ENCODE measurements at regions not wholly inside any gene's neighbourhood (a gene's known extent, or its start where the extent isn't known, plus 50 kb on each side); places are given as distances from the start of the nearest gene placed in this dataset.
"Not testable (repeated sequence)": the region's sequence is repeated elsewhere in the genome, so short reads cannot be mapped to it uniquely, and the experiment has no call there.

DNA sequence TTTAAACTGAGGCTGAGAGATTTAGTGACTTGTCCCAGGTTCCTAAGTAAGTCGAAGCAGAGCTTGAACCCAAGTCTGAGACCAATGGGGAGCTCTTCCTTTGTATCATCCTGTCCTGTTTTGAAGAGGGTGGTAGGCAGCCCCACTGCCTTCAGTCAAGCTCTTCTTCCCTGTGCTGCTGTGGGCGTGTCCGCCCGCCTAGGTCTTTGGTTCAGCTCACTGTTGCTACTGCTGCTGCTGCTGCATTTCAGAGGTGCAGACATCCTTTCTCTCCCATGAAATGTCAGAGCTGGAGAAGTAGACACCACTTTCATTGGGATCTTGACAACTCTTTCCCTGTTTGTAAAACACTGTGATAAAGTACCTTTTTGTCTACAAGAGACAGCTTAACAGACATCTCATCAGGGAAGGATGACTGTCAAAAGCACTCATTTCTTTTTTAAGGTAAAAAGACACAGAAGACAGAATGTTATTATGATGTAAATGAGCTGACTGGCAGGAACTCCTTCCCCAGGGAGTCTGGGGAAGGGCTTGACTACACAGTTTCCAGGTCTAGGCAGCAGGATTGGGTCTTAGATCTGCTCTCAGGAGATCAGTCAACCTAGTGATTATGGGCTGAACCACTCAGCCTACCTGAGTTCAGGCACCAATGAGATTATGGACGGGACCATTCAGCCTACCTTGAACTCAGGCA, 91.7 kb upstream of the TRIB2 start:
- H3K4me3 ChIP-seq (ENCODE audit: low read depth, low read length): no peak overlapping the region
- TF ChIP-seq, protein P1, sequence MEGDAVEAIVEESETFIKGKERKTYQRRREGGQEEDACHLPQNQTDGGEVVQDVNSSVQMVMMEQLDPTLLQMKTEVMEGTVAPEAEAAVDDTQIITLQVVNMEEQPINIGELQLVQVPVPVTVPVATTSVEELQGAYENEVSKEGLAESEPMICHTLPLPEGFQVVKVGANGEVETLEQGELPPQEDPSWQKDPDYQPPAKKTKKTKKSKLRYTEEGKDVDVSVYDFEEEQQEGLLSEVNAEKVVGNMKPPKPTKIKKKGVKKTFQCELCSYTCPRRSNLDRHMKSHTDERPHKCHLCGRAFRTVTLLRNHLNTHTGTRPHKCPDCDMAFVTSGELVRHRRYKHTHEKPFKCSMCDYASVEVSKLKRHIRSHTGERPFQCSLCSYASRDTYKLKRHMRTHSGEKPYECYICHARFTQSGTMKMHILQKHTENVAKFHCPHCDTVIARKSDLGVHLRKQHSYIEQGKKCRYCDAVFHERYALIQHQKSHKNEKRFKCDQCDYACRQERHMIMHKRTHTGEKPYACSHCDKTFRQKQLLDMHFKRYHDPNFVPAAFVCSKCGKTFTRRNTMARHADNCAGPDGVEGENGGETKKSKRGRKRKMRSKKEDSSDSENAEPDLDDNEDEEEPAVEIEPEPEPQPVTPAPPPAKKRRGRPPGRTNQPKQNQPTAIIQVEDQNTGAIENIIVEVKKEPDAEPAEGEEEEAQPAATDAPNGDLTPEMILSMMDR (IDR thresholded peaks at IDR 0.05; ENCODE audit: low read depth, low read length): no peak
- no peak for TF ChIP-seq MYC (IDR thresholded peaks at IDR 0.05; ENCODE audit: low read depth, low read length)
- TF ChIP-seq POLR2A (IDR thresholded peaks at IDR 0.05; ENCODE audit: extremely low read depth, insufficient read length): no peak
- TF ChIP-seq, protein P2, sequence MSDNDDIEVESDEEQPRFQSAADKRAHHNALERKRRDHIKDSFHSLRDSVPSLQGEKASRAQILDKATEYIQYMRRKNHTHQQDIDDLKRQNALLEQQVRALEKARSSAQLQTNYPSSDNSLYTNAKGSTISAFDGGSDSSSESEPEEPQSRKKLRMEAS (IDR thresholded peaks at IDR 0.05; ENCODE audit: low read depth, low read length): no peak
- no peak for DNase-seq (ENCODE audit: low read depth)

DNA sequence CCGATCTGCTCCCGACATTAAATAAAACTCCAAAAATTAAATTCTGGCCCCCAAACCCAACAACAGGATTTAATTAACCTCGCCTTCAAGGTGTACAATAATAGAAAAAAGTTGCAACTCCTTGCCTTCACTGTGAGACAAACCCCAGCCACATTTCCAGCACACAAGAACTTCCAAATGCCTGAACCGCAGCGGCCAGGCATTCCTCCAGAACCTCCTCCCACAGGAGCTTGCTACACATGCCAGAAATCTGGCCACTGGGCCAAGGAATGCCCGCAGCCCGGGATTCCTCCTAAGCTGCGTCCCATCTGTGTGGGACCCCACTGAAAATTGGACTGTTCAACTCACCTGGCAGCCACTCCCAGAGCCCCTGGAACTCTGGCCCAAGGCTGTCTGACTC, 88.2 kb upstream of the TRIB2 start:
- H3K4me3 ChIP-seq (ENCODE audit: low read depth, low read length); DNase-seq (ENCODE audit: low read depth): not testable (repeated sequence)

DNA sequence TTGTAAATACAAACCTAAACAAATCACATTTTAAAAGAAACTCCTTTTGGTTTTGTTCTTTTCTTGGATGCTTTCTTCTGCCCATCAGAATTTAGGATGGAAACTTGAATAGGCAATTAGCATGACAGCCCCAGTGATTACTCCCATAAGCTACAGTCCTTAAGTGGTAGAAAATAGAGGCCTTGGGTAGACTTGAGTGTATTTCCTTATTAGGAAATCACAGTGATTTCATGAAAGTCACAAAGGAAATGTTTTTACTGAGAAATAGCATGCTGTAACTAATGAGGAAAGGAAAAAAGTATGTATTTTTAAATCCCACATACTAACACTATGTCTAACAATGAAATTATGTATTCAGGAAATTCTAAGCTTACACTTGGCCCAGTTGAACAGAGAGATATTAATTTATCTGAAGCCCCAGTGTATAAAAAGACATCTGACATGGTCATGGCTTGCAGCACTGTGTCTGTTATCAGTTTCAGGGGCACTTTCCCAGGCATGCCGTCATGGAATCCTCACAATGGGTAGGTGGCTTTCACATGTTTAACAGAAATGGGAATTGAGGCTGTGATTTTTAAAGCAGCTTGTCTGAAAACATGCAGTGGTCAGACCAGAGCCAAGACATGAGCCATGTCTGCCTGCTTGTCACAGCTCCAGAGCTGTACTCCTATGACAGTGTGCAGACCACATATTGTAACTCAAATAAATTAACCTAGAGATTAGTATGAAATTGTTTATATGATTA, 79.7 kb upstream of the TRIB2 start:
- H3K4me3 ChIP-seq (ENCODE audit: low read depth, low read length): no peak overlapping the region
- TF ChIP-seq MYC (IDR thresholded peaks at IDR 0.05; ENCODE audit: low read depth, low read length) (no peak), POLR2A (IDR thresholded peaks at IDR 0.05; ENCODE audit: extremely low read depth, insufficient read length) (no peak)
- TF ChIP-seq, protein P2 (IDR thresholded peaks at IDR 0.05; ENCODE audit: low read depth, low read length): no peak
- DNase-seq (ENCODE audit: low read depth): no peak

DNA sequence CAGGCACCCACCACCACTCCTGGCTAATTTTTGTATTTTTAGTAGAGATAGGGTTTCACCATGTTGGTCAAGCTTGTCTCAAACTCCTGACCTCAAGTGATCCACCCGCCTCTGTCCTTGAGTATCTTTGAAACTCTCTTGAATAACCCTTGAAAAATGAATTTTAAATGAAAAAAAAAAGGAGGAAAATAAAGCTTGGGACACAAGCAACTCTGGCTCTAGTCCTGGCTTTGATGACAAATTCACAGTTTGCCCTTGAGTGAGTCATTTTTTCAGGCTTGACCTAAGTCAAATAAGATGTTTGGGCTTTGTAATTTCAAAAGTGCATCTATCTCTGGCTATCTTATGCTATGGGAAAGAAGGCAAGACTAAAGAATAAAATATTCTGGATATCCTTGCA, 79.0 kb upstream of the TRIB2 start:
- TF ChIP-seq, protein P1 (IDR thresholded peaks at IDR 0.05; ENCODE audit: low read depth, low read length): no peak
- TF ChIP-seq MYC (IDR thresholded peaks at IDR 0.05; ENCODE audit: low read depth, low read length) (no peak), POLR2A (IDR thresholded peaks at IDR 0.05; ENCODE audit: extremely low read depth, insufficient read length) (no peak)
- TF ChIP-seq, protein P2 (IDR thresholded peaks at IDR 0.05; ENCODE audit: low read depth, low read length): no peak
- no peak overlapping the region for H3K4me3 ChIP-seq (ENCODE audit: low read depth, low read length)
- DNase-seq (ENCODE audit: low read depth): no peak

DNA sequence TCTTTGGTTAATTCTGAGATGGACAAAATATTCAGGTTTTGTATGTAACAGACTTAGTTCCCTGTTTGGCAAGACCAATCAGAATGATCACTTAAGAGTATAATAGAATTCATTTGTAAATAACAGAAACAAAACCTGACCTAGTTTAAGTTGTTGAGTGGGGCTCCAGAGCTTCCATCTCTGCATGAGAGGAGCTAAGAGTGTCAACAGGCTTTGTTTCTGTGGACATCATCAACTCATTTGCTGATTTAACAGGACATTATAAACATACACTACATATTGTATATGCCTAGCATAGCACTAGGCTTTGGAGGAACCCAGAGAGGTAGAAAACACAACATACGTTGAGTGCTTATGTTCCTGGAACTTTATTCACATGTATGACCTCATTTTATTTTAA, 75.3 kb upstream of the TRIB2 start:
- no peak overlapping the region for H3K4me3 ChIP-seq (ENCODE audit: low read depth, low read length)
- TF ChIP-seq, protein P2 (IDR thresholded peaks at IDR 0.05; ENCODE audit: low read depth, low read length): no peak
- no peak for TF ChIP-seq POLR2A (IDR thresholded peaks at IDR 0.05; ENCODE audit: extremely low read depth, insufficient read length)
- TF ChIP-seq MYC (IDR thresholded peaks at IDR 0.05; ENCODE audit: low read depth, low read length): no peak
- TF ChIP-seq, protein P1 (IDR thresholded peaks at IDR 0.05; ENCODE audit: low read depth, low read length): no peak
- DNase-seq (ENCODE audit: low read depth): no peak

DNA sequence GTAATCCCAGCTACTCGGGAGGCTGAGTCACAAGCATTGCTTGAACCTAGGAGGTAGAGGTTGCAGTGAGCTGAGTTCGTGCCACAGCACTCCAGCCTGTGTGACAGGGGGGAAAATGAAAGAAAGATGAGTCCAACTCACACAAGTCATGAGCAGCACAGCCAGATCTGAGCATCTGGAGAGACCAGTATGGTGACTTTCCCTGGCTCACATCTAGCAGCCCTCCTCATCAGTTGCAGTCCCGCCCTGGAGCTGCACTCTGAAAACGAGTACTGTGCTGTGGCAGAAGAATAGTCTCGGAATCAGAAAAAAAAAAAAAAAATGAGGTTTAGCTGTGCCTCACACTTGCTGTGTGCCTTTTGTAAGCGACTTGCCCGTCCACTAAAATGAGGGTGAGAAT, 74.4 kb upstream of the TRIB2 start:
- H3K4me3 ChIP-seq (ENCODE audit: low read depth, low read length): no peak overlapping the region
- TF ChIP-seq POLR2A (IDR thresholded peaks at IDR 0.05; ENCODE audit: extremely low read depth, insufficient read length): no peak
- TF ChIP-seq MYC (IDR thresholded peaks at IDR 0.05; ENCODE audit: low read depth, low read length): no peak
- TF ChIP-seq, protein P2 (IDR thresholded peaks at IDR 0.05; ENCODE audit: low read depth, low read length): no peak
- TF ChIP-seq, protein P1 (IDR thresholded peaks at IDR 0.05; ENCODE audit: low read depth, low read length): no peak
- no peak for DNase-seq (ENCODE audit: low read depth)
